SK-N-SH (cell line): ENCODE measurements at regions not wholly inside any gene's neighbourhood (a gene's known extent, or its start where the extent isn't known, plus 50 kb on each side); places are given as distances from the start of the nearest gene placed in this dataset.
"Not testable (repeated sequence)": the region's sequence is repeated elsewhere in the genome, so short reads cannot be mapped to it uniquely, and the experiment has no call there.

Experiments
- CHD2 ChIP-seq: fragments of 150-350 bp; IDR thresholded peaks from 2 replicates; pipeline ENCODE4 v1.6.1; 2018; ENCODE audit warnings: low read length; ENCODE audit not compliant: partially characterized antibody
- EP300 ChIP-seq, 2 experiments: IDR thresholded peaks; 2 replicates each; pipeline versions ENCODE4 v1.4.0 to v1.6.1; 2012; ENCODE audit warnings: borderline replicate concordance in 1 of 2, low read depth in 1 of 2, low read length in 1 of 2
- EZH2phosphoT487 ChIP-seq: fragments of 200-600 bp; sonication (generic); IDR thresholded peaks from 2 replicates; pipeline ENCODE4 v1.6.1; 2017; ENCODE audit warnings: low read depth, mixed run types, mild to moderate bottlenecking, antibody characterized with exemption, moderate library complexity, borderline replicate concordance
- FOXM1 ChIP-seq: IDR thresholded peaks from 2 replicates; pipeline ENCODE4 v1.4.0; 2012; ENCODE audit warnings: low read depth, mild to moderate bottlenecking
- MXI1 ChIP-seq: IDR thresholded peaks from 2 replicates; pipeline ENCODE4 v1.6.1; 2012; ENCODE audit warnings: mild to moderate bottlenecking, low read depth, low read length, improper control_type of control experiment
- NFIC ChIP-seq: IDR thresholded peaks from 2 replicates; pipeline ENCODE4 v1.4.0; 2012; ENCODE audit warnings: borderline replicate concordance
- RFX5 ChIP-seq: IDR thresholded peaks from 2 replicates; pipeline ENCODE4 v1.6.1; 2012; ENCODE audit warnings: mild to moderate bottlenecking, improper control_type of control experiment, low read length
- RXRA ChIP-seq: IDR thresholded peaks from 2 replicates; pipeline ENCODE4 v1.4.0; 2012; ENCODE audit warnings: low read depth, mild to moderate bottlenecking, borderline replicate concordance
- SMC3 ChIP-seq: IDR thresholded peaks from 2 replicates; pipeline ENCODE4 v1.6.1; 2012; ENCODE audit warnings: low read depth, low read length, improper control_type of control experiment
- TF ChIP-seq, protein P1 (sequence below): fragments of 200-600 bp; sonication (generic); IDR thresholded peaks from 2 replicates; pipeline ENCODE4 v1.6.1; 2017; ENCODE audit warnings: antibody characterized with exemption, mild to moderate bottlenecking, moderate library complexity
- TF ChIP-seq, protein P2 (sequence below): fragments of 150-350 bp; IDR thresholded peaks from 2 replicates; pipeline ENCODE4 v1.6.1; 2017; ENCODE audit warnings: antibody characterized with exemption, low read length, low read depth, borderline replicate concordance
- TF ChIP-seq, protein P3 (sequence below): IDR thresholded peaks from 2 replicates; pipeline ENCODE4 v1.4.0; 2012; ENCODE audit warnings: low read depth, borderline replicate concordance
- TF ChIP-seq, protein P4 (sequence below): IDR thresholded peaks from 2 replicates; pipeline ENCODE4 v1.6.1; 2012; ENCODE audit warnings: mild to moderate bottlenecking, low read depth, low read length, moderate library complexity
- TF ChIP-seq, protein P5 (sequence below): fragments of 150-350 bp; IDR thresholded peaks from 2 replicates; pipeline ENCODE4 v1.6.1; 2016; ENCODE audit warnings: mild to moderate bottlenecking, low read depth, low read length

DNA sequence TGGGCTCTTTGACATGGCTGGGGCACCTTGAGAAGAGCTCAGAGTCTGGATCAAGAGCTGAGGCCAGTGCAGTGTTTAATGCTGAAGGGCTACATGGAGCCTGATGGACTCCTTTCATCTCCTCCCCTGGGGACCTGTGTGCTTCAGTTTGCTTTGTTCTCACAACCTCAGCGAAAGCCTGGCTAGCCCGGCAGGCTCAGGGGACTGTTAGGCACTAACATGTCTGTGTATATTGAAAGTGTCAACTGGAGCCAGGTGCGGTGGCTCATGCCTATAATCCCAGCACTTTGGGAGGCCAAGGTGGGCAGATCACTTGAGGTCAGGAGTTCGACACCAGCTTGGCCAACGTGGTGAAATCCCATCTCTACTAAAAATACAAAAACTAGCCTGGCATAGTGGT is 194.5 kb downstream of the C1orf94 start:
- TF ChIP-seq RXRA; EP300 (IDR thresholded peaks at IDR 0.05; ENCODE audit: borderline replicate concordance in 1 of 2, low read depth in 1 of 2, low read length in 1 of 2); NFIC; MXI1; SMC3; FOXM1; RFX5; EZH2phosphoT487; CHD2: not testable (repeated sequence)
- TF ChIP-seq, protein P1, sequence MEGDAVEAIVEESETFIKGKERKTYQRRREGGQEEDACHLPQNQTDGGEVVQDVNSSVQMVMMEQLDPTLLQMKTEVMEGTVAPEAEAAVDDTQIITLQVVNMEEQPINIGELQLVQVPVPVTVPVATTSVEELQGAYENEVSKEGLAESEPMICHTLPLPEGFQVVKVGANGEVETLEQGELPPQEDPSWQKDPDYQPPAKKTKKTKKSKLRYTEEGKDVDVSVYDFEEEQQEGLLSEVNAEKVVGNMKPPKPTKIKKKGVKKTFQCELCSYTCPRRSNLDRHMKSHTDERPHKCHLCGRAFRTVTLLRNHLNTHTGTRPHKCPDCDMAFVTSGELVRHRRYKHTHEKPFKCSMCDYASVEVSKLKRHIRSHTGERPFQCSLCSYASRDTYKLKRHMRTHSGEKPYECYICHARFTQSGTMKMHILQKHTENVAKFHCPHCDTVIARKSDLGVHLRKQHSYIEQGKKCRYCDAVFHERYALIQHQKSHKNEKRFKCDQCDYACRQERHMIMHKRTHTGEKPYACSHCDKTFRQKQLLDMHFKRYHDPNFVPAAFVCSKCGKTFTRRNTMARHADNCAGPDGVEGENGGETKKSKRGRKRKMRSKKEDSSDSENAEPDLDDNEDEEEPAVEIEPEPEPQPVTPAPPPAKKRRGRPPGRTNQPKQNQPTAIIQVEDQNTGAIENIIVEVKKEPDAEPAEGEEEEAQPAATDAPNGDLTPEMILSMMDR = not testable (repeated sequence)
- TF ChIP-seq, protein P2, sequence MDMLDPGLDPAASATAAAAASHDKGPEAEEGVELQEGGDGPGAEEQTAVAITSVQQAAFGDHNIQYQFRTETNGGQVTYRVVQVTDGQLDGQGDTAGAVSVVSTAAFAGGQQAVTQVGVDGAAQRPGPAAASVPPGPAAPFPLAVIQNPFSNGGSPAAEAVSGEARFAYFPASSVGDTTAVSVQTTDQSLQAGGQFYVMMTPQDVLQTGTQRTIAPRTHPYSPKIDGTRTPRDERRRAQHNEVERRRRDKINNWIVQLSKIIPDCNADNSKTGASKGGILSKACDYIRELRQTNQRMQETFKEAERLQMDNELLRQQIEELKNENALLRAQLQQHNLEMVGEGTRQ = not testable (repeated sequence)
- TF ChIP-seq, protein P3, sequence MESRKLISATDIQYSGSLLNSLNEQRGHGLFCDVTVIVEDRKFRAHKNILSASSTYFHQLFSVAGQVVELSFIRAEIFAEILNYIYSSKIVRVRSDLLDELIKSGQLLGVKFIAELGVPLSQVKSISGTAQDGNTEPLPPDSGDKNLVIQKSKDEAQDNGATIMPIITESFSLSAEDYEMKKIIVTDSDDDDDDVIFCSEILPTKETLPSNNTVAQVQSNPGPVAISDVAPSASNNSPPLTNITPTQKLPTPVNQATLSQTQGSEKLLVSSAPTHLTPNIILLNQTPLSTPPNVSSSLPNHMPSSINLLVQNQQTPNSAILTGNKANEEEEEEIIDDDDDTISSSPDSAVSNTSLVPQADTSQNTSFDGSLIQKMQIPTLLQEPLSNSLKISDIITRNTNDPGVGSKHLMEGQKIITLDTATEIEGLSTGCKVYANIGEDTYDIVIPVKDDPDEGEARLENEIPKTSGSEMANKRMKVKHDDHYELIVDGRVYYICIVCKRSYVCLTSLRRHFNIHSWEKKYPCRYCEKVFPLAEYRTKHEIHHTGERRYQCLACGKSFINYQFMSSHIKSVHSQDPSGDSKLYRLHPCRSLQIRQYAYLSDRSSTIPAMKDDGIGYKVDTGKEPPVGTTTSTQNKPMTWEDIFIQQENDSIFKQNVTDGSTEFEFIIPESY = not testable (repeated sequence)
- TF ChIP-seq, protein P4, sequence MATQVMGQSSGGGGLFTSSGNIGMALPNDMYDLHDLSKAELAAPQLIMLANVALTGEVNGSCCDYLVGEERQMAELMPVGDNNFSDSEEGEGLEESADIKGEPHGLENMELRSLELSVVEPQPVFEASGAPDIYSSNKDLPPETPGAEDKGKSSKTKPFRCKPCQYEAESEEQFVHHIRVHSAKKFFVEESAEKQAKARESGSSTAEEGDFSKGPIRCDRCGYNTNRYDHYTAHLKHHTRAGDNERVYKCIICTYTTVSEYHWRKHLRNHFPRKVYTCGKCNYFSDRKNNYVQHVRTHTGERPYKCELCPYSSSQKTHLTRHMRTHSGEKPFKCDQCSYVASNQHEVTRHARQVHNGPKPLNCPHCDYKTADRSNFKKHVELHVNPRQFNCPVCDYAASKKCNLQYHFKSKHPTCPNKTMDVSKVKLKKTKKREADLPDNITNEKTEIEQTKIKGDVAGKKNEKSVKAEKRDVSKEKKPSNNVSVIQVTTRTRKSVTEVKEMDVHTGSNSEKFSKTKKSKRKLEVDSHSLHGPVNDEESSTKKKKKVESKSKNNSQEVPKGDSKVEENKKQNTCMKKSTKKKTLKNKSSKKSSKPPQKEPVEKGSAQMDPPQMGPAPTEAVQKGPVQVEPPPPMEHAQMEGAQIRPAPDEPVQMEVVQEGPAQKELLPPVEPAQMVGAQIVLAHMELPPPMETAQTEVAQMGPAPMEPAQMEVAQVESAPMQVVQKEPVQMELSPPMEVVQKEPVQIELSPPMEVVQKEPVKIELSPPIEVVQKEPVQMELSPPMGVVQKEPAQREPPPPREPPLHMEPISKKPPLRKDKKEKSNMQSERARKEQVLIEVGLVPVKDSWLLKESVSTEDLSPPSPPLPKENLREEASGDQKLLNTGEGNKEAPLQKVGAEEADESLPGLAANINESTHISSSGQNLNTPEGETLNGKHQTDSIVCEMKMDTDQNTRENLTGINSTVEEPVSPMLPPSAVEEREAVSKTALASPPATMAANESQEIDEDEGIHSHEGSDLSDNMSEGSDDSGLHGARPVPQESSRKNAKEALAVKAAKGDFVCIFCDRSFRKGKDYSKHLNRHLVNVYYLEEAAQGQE = not testable (repeated sequence)
- TF ChIP-seq, protein P5, sequence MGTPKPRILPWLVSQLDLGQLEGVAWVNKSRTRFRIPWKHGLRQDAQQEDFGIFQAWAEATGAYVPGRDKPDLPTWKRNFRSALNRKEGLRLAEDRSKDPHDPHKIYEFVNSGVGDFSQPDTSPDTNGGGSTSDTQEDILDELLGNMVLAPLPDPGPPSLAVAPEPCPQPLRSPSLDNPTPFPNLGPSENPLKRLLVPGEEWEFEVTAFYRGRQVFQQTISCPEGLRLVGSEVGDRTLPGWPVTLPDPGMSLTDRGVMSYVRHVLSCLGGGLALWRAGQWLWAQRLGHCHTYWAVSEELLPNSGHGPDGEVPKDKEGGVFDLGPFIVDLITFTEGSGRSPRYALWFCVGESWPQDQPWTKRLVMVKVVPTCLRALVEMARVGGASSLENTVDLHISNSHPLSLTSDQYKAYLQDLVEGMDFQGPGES = not testable (repeated sequence)
